ENCODE measurements at regions not wholly inside any gene's neighbourhood (a gene's known extent, or its start where the extent isn't known, plus 50 kb on each side); places are given as distances from the start of the nearest gene placed in this dataset.

DNA sequence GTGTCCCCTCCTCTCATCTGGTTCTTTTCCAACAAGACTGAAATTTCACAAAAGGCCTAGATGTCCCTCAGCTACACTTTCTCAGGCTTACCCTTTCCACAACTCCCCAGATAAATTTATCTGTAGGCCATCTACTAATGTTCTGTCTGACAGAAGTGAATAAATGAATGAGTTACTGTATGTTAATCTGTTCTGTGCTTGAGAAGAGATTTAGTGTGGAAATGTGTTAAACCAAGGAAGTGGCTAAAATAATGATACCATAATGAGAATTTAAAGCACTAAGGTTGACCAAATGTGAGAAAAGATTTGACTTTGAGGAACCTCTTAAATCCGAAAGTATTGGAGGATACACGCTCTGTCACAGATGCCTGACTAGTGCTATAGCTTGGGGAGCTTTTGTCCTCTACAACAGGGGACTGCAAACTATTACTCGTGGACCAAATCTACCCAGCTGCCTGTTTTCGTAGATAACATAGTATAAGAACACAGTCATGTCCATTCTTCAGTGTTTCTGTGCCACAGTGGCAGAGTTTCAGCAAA is 74.8 kb upstream of the P2RY1 start:
- Histone ChIP-seq H3K9me3 (no peaks in the 10 kb centered on the region), H3K4me3 (ENCODE audit: control insufficient read depth in 1 of 2, extremely low read depth in 1 of 2, low read length in 1 of 2) (no peak overlapping the region), H3K4me1 (ENCODE audit: control insufficient read depth in 1 of 2, extremely low read depth in 1 of 2, insufficient read depth in 2 of 2, low read length in 2 of 2) (no peaks in the 10 kb centered on the region), H3K27me3 (replicated peaks in 1 of 2; ENCODE audit: control insufficient read depth in 2 of 2, extremely low read depth in 1 of 2, insufficient read depth in 2 of 2, low read length in 1 of 2) (no peaks in the 10 kb centered on the region), H3K27ac (ENCODE audit: low read length) (no peak overlapping the region), H3K36me3 (ENCODE audit: control insufficient read depth in 2 of 2, extremely low read depth in 1 of 2, insufficient read depth in 1 of 2, low read length in 1 of 2) (no peaks in the 10 kb centered on the region)
- peaks cover 0 to 3% of the 10 kb centered on the region in 2 donors for H3K27me3 Mint-ChIP-seq
- ATAC-seq (replicated peaks in 1 of 4) (no peak), DNase-seq (no peak)
- no peak overlapping the region for H3K27ac Mint-ChIP-seq
- CTCF ChIA-PET, result interaction anchor here in 1 of 2 donors (0.5 kb wide), 1 partner anchor 246 kb away, joined by 3 read pairs; no protein-coding TSS in a partner anchor
- no peaks in the 10 kb centered on the region for H3K36me3 Mint-ChIP-seq
- no peaks in the 10 kb centered on the region for H3K4me1 Mint-ChIP-seq
- POLR2A ChIA-PET, result no interaction called here
- WGBS (ENCODE audit: insufficient coverage), result 63% methylated on average over 2 of the region's 4 CpGs
- H3K9me3 Mint-ChIP-seq, result peaks cover 4 to 8% (median 7%) of the 10 kb centered on the region in 3 donors
- no peak overlapping the region for H3K4me3 Mint-ChIP-seq

DNA sequence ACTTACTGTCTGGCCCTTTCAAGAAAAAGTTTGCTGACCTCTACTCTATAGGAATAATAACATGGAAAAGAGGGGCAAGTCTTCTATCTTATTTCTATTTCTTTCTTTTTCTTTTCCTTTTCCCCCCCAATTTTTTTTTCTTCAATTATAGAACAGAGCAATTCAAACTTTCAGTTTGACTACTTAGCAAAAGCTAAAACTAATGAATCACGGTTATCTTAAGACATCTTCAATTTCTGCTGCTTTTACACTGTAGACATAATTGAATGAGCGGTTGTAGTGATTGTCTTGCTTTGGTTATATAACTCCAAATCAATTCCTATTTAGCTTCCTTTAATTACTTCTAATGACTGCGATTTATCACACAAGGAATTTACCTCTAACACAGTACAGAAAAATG is 74.3 kb upstream of the P2RY1 start:
- no peak for ATAC-seq (replicated peaks in 1 of 4)
- no peak overlapping the region for H3K4me3 Mint-ChIP-seq
- Histone ChIP-seq H3K27ac (ENCODE audit: low read length) (no peak overlapping the region), H3K9me3 (no peaks in the 10 kb centered on the region), H3K4me1 (ENCODE audit: control insufficient read depth in 1 of 2, extremely low read depth in 1 of 2, insufficient read depth in 2 of 2, low read length in 2 of 2) (no peaks in the 10 kb centered on the region), H3K36me3 (ENCODE audit: control insufficient read depth in 2 of 2, extremely low read depth in 1 of 2, insufficient read depth in 1 of 2, low read length in 1 of 2) (no peaks in the 10 kb centered on the region), H3K4me3 (ENCODE audit: control insufficient read depth in 1 of 2, extremely low read depth in 1 of 2, low read length in 1 of 2) (no peak overlapping the region), H3K27me3 (replicated peaks in 1 of 2; ENCODE audit: control insufficient read depth in 2 of 2, extremely low read depth in 1 of 2, insufficient read depth in 2 of 2, low read length in 1 of 2) (no peaks in the 10 kb centered on the region)
- POLR2A ChIA-PET, result no interaction called here
- H3K27ac Mint-ChIP-seq, result no peak overlapping the region
- CTCF ChIA-PET, result interaction anchor here in 1 of 2 donors (0.5 kb wide), 1 partner anchor 245 kb away, joined by 3 read pairs; no protein-coding TSS in a partner anchor
- peaks cover 6 to 12% (median 9%) of the 10 kb centered on the region in 3 donors for H3K9me3 Mint-ChIP-seq
- peaks cover 0 to 3% of the 10 kb centered on the region in 2 donors for H3K27me3 Mint-ChIP-seq
- WGBS (ENCODE audit: insufficient coverage), result no CpG with 5 or more reads among the region's 3 CpGs
- DNase-seq, result no peak
- H3K4me1 Mint-ChIP-seq, result no peaks in the 10 kb centered on the region
- H3K36me3 Mint-ChIP-seq, result no peaks in the 10 kb centered on the region

DNA sequence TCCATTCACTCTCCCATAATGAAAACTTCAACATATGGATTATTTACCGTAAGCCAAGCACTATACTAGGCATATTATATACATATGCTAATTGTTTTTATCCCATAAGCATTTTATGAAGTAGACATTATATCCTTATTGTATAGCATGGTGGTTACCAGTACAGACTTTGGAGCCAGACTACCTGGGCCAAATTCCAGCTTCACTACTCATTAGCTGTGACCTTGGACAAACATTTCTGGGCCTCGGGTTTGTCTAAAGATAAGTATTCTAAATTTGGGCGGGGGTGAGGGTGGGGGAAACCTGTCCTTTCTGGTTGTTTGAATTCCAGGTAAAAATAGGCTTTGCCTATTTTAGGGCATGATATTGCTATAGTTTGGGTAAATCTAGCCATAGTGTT is 66.5 kb upstream of the P2RY1 start:
- no peaks in the 10 kb centered on the region for H3K36me3 ChIP-seq (ENCODE audit: control insufficient read depth in 2 of 2, extremely low read depth in 1 of 2, insufficient read depth in 1 of 2, low read length in 1 of 2)
- H3K4me1 Mint-ChIP-seq, result no peaks in the 10 kb centered on the region
- ATAC-seq (replicated peaks in 1 of 4) (no peak), DNase-seq (no peak)
- no peak overlapping the region for H3K4me3 Mint-ChIP-seq
- H3K27me3 ChIP-seq (replicated peaks in 1 of 2; ENCODE audit: control insufficient read depth in 2 of 2, extremely low read depth in 1 of 2, insufficient read depth in 2 of 2, low read length in 1 of 2), result no peaks in the 10 kb centered on the region
- H3K9me3 Mint-ChIP-seq, result peaks cover 5 to 12% (median 8%) of the 10 kb centered on the region in 3 donors
- H3K36me3 Mint-ChIP-seq, result no peaks in the 10 kb centered on the region
- ChIA-PET CTCF (no interaction called here), POLR2A (no interaction called here)
- no peaks in the 10 kb centered on the region for H3K4me1 ChIP-seq (ENCODE audit: control insufficient read depth in 1 of 2, extremely low read depth in 1 of 2, insufficient read depth in 2 of 2, low read length in 2 of 2)
- no peak overlapping the region for H3K27ac Mint-ChIP-seq
- peaks cover 0 to 3% of the 10 kb centered on the region in 2 donors for H3K27me3 Mint-ChIP-seq
- H3K4me3 ChIP-seq (ENCODE audit: control insufficient read depth in 1 of 2, extremely low read depth in 1 of 2, low read length in 1 of 2), result no peak overlapping the region
- WGBS (ENCODE audit: insufficient coverage), result 100% methylated on average over 1 of the region's 3 CpGs
- no peaks in the 10 kb centered on the region for H3K9me3 ChIP-seq
- no peak overlapping the region for H3K27ac ChIP-seq (ENCODE audit: low read length)

DNA sequence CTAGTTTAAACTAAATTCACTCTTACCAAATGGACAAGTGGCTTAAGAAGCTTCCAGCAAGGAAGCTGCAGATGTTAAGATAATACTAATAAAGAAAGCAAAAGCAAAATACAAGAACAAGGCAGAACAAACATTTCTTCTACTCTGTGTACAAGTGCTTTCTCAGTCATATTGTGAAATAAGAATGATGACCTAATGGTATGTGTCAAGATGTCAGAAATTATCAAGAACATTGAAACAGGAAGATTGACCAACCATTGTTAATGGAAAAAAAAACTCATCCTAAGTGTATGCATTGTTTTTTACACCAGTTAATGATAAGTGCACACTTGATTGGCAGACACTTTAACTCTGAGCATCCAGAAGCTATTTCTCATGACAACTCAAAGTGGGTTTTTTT is 65.4 kb upstream of the P2RY1 start:
- Histone ChIP-seq H3K9me3 (no peaks in the 10 kb centered on the region), H3K27ac (ENCODE audit: low read length) (no peak overlapping the region), H3K4me3 (ENCODE audit: control insufficient read depth in 1 of 2, extremely low read depth in 1 of 2, low read length in 1 of 2) (no peak overlapping the region), H3K36me3 (ENCODE audit: control insufficient read depth in 2 of 2, extremely low read depth in 1 of 2, insufficient read depth in 1 of 2, low read length in 1 of 2) (no peaks in the 10 kb centered on the region), H3K4me1 (ENCODE audit: control insufficient read depth in 1 of 2, extremely low read depth in 1 of 2, insufficient read depth in 2 of 2, low read length in 2 of 2) (no peaks in the 10 kb centered on the region), H3K27me3 (replicated peaks in 1 of 2; ENCODE audit: control insufficient read depth in 2 of 2, extremely low read depth in 1 of 2, insufficient read depth in 2 of 2, low read length in 1 of 2) (no peaks in the 10 kb centered on the region)
- no peak overlapping the region for H3K4me3 Mint-ChIP-seq
- ChIA-PET CTCF (no interaction called here), POLR2A (no interaction called here)
- H3K36me3 Mint-ChIP-seq, result no peaks in the 10 kb centered on the region
- no peaks in the 10 kb centered on the region for H3K27me3 Mint-ChIP-seq
- H3K27ac Mint-ChIP-seq, result no peak overlapping the region
- H3K4me1 Mint-ChIP-seq, result no peaks in the 10 kb centered on the region
- no peak for DNase-seq
- no peak for ATAC-seq (replicated peaks in 1 of 4)
- peaks cover 5 to 8% (median 8%) of the 10 kb centered on the region in 3 donors for H3K9me3 Mint-ChIP-seq

DNA sequence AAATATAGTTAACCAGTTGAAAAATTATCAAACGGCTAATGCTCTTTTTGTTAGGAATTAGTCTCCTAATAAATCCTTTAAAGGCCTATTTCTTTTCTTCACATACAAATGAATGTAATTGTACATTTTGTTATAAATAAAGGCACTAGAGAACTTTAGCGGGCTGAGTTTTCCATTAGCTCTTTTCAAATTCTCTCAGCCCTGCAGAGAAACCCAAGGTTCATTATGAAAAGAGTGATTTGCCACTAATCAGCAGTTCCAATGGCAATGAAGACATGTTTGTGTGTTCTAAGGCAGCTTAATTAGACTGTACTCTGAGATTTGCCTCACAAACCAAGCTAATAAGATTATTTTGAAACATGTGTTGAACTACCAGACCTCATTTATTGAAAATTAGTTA is 64.6 kb upstream of the P2RY1 start:
- Histone ChIP-seq H3K4me3 (ENCODE audit: control insufficient read depth in 1 of 2, extremely low read depth in 1 of 2, low read length in 1 of 2) (no peak overlapping the region), H3K36me3 (ENCODE audit: control insufficient read depth in 2 of 2, extremely low read depth in 1 of 2, insufficient read depth in 1 of 2, low read length in 1 of 2) (no peaks in the 10 kb centered on the region), H3K27ac (ENCODE audit: low read length) (no peak overlapping the region), H3K9me3 (no peaks in the 10 kb centered on the region), H3K27me3 (replicated peaks in 1 of 2; ENCODE audit: control insufficient read depth in 2 of 2, extremely low read depth in 1 of 2, insufficient read depth in 2 of 2, low read length in 1 of 2) (no peaks in the 10 kb centered on the region), H3K4me1 (ENCODE audit: control insufficient read depth in 1 of 2, extremely low read depth in 1 of 2, insufficient read depth in 2 of 2, low read length in 2 of 2) (no peaks in the 10 kb centered on the region)
- Mint-ChIP-seq H3K4me3 (no peak overlapping the region), H3K4me1 (no peaks in the 10 kb centered on the region), H3K36me3 (no peaks in the 10 kb centered on the region), H3K27me3 (no peaks in the 10 kb centered on the region), H3K9me3 (peaks cover under 1 to 2% (median 2%) of the 10 kb centered on the region in 3 donors), H3K27ac (no peak overlapping the region)
- no peak for ATAC-seq (replicated peaks in 1 of 4)
- WGBS (ENCODE audit: insufficient coverage), result no CpG with 5 or more reads among the region's 2 CpGs
- ChIA-PET POLR2A (no interaction called here), CTCF (interaction anchor here in 1 of 2 donors (1.6 kb wide), 1 partner anchor 10 kb away, joined by 3 read pairs; no protein-coding TSS in a partner anchor)
- no peak for DNase-seq

DNA sequence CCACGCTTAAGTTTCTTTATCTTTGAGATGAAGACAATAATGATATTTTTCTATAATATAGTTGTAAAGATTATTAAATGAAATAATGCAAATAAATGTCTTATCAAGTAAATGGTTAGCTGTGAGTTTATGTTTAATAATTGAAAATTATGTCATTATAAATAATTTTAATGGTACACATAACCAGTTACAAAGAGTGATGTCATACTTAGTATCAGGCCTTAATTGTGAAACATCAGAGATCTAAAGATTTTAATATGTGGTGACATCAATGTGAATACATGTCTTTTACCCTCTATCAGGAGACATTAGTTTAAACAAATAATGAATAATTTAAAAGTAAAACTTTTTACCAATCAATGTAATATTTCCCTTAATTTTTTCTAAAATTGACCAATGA is 63.8 kb upstream of the P2RY1 start:
- POLR2A ChIA-PET, result no interaction called here
- CTCF ChIA-PET, result interaction anchor here in 1 of 2 donors (1.6 kb wide), 1 partner anchor 9 kb away, joined by 3 read pairs; no protein-coding TSS in a partner anchor
- DNase-seq (no peak), ATAC-seq (replicated peaks in 1 of 4) (no peak)
- peaks cover 0 to 2% (median 0%) of the 10 kb centered on the region in 3 donors for H3K9me3 Mint-ChIP-seq
- Histone ChIP-seq H3K4me3 (ENCODE audit: control insufficient read depth in 1 of 2, extremely low read depth in 1 of 2, low read length in 1 of 2) (no peak overlapping the region), H3K27me3 (replicated peaks in 1 of 2; ENCODE audit: control insufficient read depth in 2 of 2, extremely low read depth in 1 of 2, insufficient read depth in 2 of 2, low read length in 1 of 2) (no peaks in the 10 kb centered on the region), H3K27ac (ENCODE audit: low read length) (no peak overlapping the region), H3K4me1 (ENCODE audit: control insufficient read depth in 1 of 2, extremely low read depth in 1 of 2, insufficient read depth in 2 of 2, low read length in 2 of 2) (no peaks in the 10 kb centered on the region), H3K36me3 (ENCODE audit: control insufficient read depth in 2 of 2, extremely low read depth in 1 of 2, insufficient read depth in 1 of 2, low read length in 1 of 2) (no peaks in the 10 kb centered on the region), H3K9me3 (no peaks in the 10 kb centered on the region)
- no peaks in the 10 kb centered on the region for H3K27me3 Mint-ChIP-seq
- H3K4me3 Mint-ChIP-seq, result no peak overlapping the region
- no peaks in the 10 kb centered on the region for H3K36me3 Mint-ChIP-seq
- no peaks in the 10 kb centered on the region for H3K4me1 Mint-ChIP-seq
- WGBS (ENCODE audit: insufficient coverage), result no CpG with 5 or more reads among the region's 1 CpG
- H3K27ac Mint-ChIP-seq, result no peak overlapping the region

Measured in T-cell (primary cell).